Heart right ventricle (tissue), 16 donors: ENCODE measurements at regions not wholly inside any gene's neighbourhood (a gene's known extent, or its start where the extent isn't known, plus 50 kb on each side); places are given as distances from the start of the nearest gene placed in this dataset.

ENCODE experiments used
- ATAC-seq, 8 donors: fragments of 200-7000 bp; cut with Tn5 transposase; one replicate each; pipeline ENCODE4 v1.9.1; 2020; ENCODE audit warnings: mild to moderate bottlenecking in 8 of 8, moderate library complexity in 8 of 8, moderate number of reproducible peaks in 1 of 8
- DNase-seq, 2 donors: peaks; one replicate each; pipeline ENCODE4 v3.0.0-alpha.2; 2020
- H3K27ac ChIP-seq, 10 donors: fragments of 200-600 bp; sonication (generic) in 2 of 10; one replicate each; pipeline versions ENCODE4 v1.5.0 to v1.8.0; 2020 to 2022; ENCODE audit warnings: mild to moderate bottlenecking in 3 of 10
- H3K27me3 ChIP-seq, 7 donors: fragments of 200-600 bp; one replicate each; pipeline ENCODE4 v1.8.0; 2021 to 2022; ENCODE audit warnings: mild to moderate bottlenecking in 2 of 7
- H3K36me3 ChIP-seq, 9 donors: fragments of 200-600 bp; sonication (generic) in 1 of 9; one replicate each; pipeline versions ENCODE4 v1.5.0 to v1.8.0; 2020 to 2022; ENCODE audit warnings: mild to moderate bottlenecking in 2 of 9
- H3K4me1 ChIP-seq, 9 donors: fragments of 200-600 bp; sonication (generic) in 1 of 9; one replicate each; pipeline versions ENCODE4 v1.5.0 to v1.8.0; 2020 to 2022; ENCODE audit warnings: mild to moderate bottlenecking in 4 of 9
- H3K4me3 ChIP-seq, 10 donors: fragments of 200-600 bp; sonication (generic) in 2 of 10; one replicate each; pipeline versions ENCODE4 v1.5.0 to v1.8.0; 2020 to 2022; ENCODE audit warnings: mild to moderate bottlenecking in 7 of 10, moderate library complexity in 2 of 10
- H3K9me3 ChIP-seq, 11 donors: fragments of 200-600 bp in 10 of 11; sonication (generic) in 2 of 11; one replicate each; pipeline versions ENCODE4 v1.5.0 to v1.8.0; 2013 to 2022; ENCODE audit warnings: mild to moderate bottlenecking in 2 of 11, control low read depth in 1 of 11, moderate library complexity in 1 of 11
- CTCF ChIP-seq, 9 donors: fragments of 200-600 bp; sonication (generic) in 2 of 9; IDR thresholded peaks; one replicate each; pipeline versions ENCODE4 v1.5.0 to v1.8.0; 2021 to 2022; ENCODE audit warnings: antibody characterized with exemption in 9 of 9, mild to moderate bottlenecking in 5 of 9, moderate library complexity in 1 of 9
- WGBS, 2 donors: extraction: QIAGEN DNeasy Blood & Tissue Kit; methylation state at CpG; one replicate each; pipeline ENCODE4 v1.1.7; 2013; ENCODE audit warnings: inconsistent platforms in 1 of 2; 5-methylcytosine and 5-hydroxymethylcytosine counted together
- intact Hi-C, 10 donors: fragments of 100-400 bp; cut with DNase I; formaldehyde crosslinking; loops; one replicate each; pipeline versions ENCODE4 v1.11.1 to v1.14.2; 2022
- donor health status: Arrhythmogenic right ventricular cardiomyopathy.
- donor health status: ischemic (EF 13 %, LVEDD 7.1; RV severe dilation, severe dysfunction).
- donor health status: healthy with polysubstance abuse.
- donor health status: DM: no; HTN: yes; CAD: no.
- donor health status: DM: no; HTN: no; CAD: no.
- donor health status: ischemic (EF 25% LVEDD 6.9; RV normal size, moderate dysfunction).
- donor health status: ischemic (EF 25% LVEDD 5.7; RV mildly dilated, moderate dysfunction).
- donor health status: healthy.
- donor health status: DM: yes; HTN: yes; CAD: no.
- donor health status: Ischemic cardiomyopathy.
- donor health status: ischemic (EF 35%, LVEDD 5.7; RV mildly dilated, moderate dysfunction).
- donor health status: nonischemic (EF 11% LVEDD 7.7; RV severe dilation, severe dysfunction).
- donor health status: DM: yes; HTN: yes; CAD: no.
- donor health status: PGD.
- donor health status: ischemic (EF 29% LVEDD 5.4; RV normal size, mild dysfunction).
- donor health status: nonischemic (EF 23%, LVEDD 6.1; RV moderate dilation, normal function).

- intact Hi-C loops, result no loop called here
- no peak for ATAC-seq
Observed at GRCh38 chr7:35398518-35398917, 144.6 kb upstream of the TBX20 start.

GRCh38 chr7:35390146-35390545 is 136.2 kb upstream of the TBX20 start:
- Histone ChIP-seq H3K27ac (no peak overlapping the region), H3K27me3 (peaks cover 0 to 8% (median 0%) of the 10 kb centered on the region in 7 donors), H3K4me3 (no peak overlapping the region), H3K36me3 (no peaks in the 10 kb centered on the region), H3K4me1 (peaks cover 0 to 22% (median 4%) of the 10 kb centered on the region in 9 donors), H3K9me3 (no peaks in the 10 kb centered on the region)
- WGBS, 2 donors, result 84 to 89% methylated on average over 5 of the region's 5 CpGs
- intact Hi-C loops, result no loop called here
- TF ChIP-seq CTCF (IDR thresholded peaks at IDR 0.05), result no peak
- ATAC-seq, result no peak
- no peak for DNase-seq

More at GRCh38 chr7:35398518-35398917, 144.6 kb upstream of the TBX20 start:
- Histone ChIP-seq H3K4me3 (no peak overlapping the region), H3K36me3 (no peaks in the 10 kb centered on the region), H3K4me1 (peaks cover 0 to 6% (median 0%) of the 10 kb centered on the region in 9 donors), H3K27ac (no peak overlapping the region), H3K27me3 (peaks cover 0 to 4% (median 0%) of the 10 kb centered on the region in 7 donors), H3K9me3 (no peaks in the 10 kb centered on the region)
- 54 to 58% methylated on average over 4 of the region's 4 CpGs for WGBS, 2 donors
- DNase-seq, result no peak
- no peak for TF ChIP-seq CTCF (IDR thresholded peaks at IDR 0.05)

GRCh38 chr7:35389636-35390035 is 135.7 kb upstream of the TBX20 start:
- intact Hi-C loops, result loop anchor here in 2 of 10 donors (5.0 to 10.0 kb wide), 2 partner anchors 132 to 135 kb away; partner anchors contain the start of gene TBX20 (in 1 of the 2)
- H3K27ac ChIP-seq, result no peak overlapping the region
- H3K27me3 ChIP-seq, result peaks cover 0 to 8% (median 0%) of the 10 kb centered on the region in 7 donors
- ATAC-seq (no peak), DNase-seq (no peak)
- H3K9me3 ChIP-seq, result no peaks in the 10 kb centered on the region
- 89 to 96% methylated on average over 3 of the region's 3 CpGs for WGBS, 2 donors
- no peaks in the 10 kb centered on the region for H3K36me3 ChIP-seq
- no peak overlapping the region for H3K4me3 ChIP-seq
- TF ChIP-seq CTCF (IDR thresholded peaks at IDR 0.05), result no peak
- H3K4me1 ChIP-seq, result peaks cover 0 to 22% (median 4%) of the 10 kb centered on the region in 9 donors

GRCh38 chr7:35386816-35387706 is 133.2 kb upstream of the TBX20 start:
- Histone ChIP-seq H3K27me3 (peaks cover 0 to 3% (median 0%) of the 10 kb centered on the region in 7 donors), H3K27ac (peak overlapping the region in 9 of 10 donors; percentile 26 to 71 (median 58)), H3K36me3 (no peaks in the 10 kb centered on the region), H3K9me3 (no peaks in the 10 kb centered on the region), H3K4me1 (peaks cover 0 to 22% (median 4%) of the 10 kb centered on the region in 9 donors), H3K4me3 (no peak overlapping the region)
- intact Hi-C loops, result loop anchor here in 2 of 10 donors (5.0 to 10.0 kb wide), 2 partner anchors 130 to 132 kb away; partner anchors contain the start of gene TBX20 (in 1 of the 2)
- WGBS, 2 donors, result 29 to 34% methylated on average over 12 of the region's 12 CpGs
- DNase-seq (peak in 1 of 2 donors; percentile 32), ATAC-seq (peak in 7 of 8 donors; percentile 20 to 49 (median 33))
- no peak for TF ChIP-seq CTCF (IDR thresholded peaks at IDR 0.05)
